Skeletal muscle tissue (tissue), 3 donors: ENCODE measurements at regions not wholly inside any gene's neighbourhood (a gene's known extent, or its start where the extent isn't known, plus 50 kb on each side); places are given as distances from the start of the nearest gene placed in this dataset.

Source experiments
- H3K27ac ChIP-seq: one replicate; pipeline ENCODE4 v1.7.0; 2013; ENCODE audit warnings: mild to moderate bottlenecking, low read depth, low read length, inconsistent platforms
- H3K27me3 ChIP-seq, 3 donors: one replicate each; pipeline ENCODE4 v1.7.0; 2013; ENCODE audit warnings: low read length in 3 of 3; ENCODE audit not compliant: control insufficient read depth in 3 of 3, insufficient read depth in 3 of 3
- H3K36me3 ChIP-seq, 3 donors: one replicate each; pipeline ENCODE4 v1.7.0; 2013; ENCODE audit warnings: low read length in 3 of 3; ENCODE audit not compliant: control insufficient read depth in 3 of 3, insufficient read depth in 3 of 3
- H3K4me1 ChIP-seq, 3 donors: one replicate each; pipeline ENCODE4 v1.7.0; 2013; ENCODE audit warnings: low read length in 3 of 3, mild to moderate bottlenecking in 3 of 3; ENCODE audit not compliant: control insufficient read depth in 3 of 3, insufficient read depth in 3 of 3
- H3K4me3 ChIP-seq, 3 donors: one replicate each; pipeline ENCODE4 v1.7.0; 2013; ENCODE audit warnings: low read length in 3 of 3
- H3K9ac ChIP-seq, 3 donors: one replicate each; pipeline ENCODE4 v1.7.0; 2013; ENCODE audit warnings: low read length in 3 of 3, mild to moderate bottlenecking in 3 of 3, moderate library complexity in 2 of 3, low read depth in 1 of 3
- H3K9me3 ChIP-seq, 3 donors: one replicate each; pipeline ENCODE4 v1.7.0; 2013; ENCODE audit warnings: low read length in 3 of 3; ENCODE audit not compliant: control insufficient read depth in 3 of 3
- donor health status: Osteomylitis.

DNA sequence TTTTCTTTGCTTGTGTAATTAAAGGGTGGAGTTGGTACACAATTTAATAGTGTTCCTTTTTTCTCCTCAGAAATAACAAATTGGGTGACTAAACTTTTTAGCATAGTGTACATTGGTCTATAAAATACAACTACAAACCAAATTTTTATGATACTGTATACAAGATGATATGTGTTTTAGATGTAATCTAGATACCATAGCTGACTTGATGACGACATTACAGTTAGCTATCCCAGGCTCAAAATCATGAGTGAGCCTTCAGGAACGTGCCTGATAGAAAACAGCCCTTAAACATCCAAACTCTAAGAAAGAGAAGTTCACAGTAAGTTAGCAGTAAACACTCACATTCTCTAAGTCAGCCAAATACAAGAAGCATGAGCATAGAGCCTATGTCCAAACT lies 99.0 kb upstream of the SSTR1 start:
- Histone ChIP-seq H3K9ac (no peak overlapping the region), H3K4me3 (no peak overlapping the region), H3K9me3 (no peaks in the 10 kb centered on the region), H3K4me1 (no peaks in the 10 kb centered on the region), H3K27me3 (no peaks in the 10 kb centered on the region), H3K36me3 (no peaks in the 10 kb centered on the region), H3K27ac (no peak overlapping the region)

DNA sequence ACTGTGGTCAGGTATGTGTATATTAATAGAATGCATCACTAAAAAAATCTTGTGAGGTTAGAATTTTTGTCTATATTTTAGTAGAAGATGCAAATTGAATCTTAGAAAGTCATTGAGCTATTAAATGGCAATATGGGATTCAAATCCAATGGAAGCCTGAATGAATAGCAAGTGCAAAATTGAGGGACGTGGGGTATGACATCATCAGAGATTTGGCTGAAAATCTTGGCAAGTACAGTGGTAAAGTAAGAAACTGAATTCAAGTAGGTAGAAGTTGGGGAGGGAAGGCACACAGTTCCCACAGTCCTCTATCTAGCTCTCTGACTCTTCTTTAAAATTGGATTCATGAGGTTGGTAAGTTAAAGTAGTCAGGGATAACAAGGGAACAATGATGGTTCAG lies 97.4 kb upstream of the SSTR1 start:
- no peaks in the 10 kb centered on the region for H3K36me3 ChIP-seq
- no peak overlapping the region for H3K4me3 ChIP-seq
- no peaks in the 10 kb centered on the region for H3K27me3 ChIP-seq

DNA sequence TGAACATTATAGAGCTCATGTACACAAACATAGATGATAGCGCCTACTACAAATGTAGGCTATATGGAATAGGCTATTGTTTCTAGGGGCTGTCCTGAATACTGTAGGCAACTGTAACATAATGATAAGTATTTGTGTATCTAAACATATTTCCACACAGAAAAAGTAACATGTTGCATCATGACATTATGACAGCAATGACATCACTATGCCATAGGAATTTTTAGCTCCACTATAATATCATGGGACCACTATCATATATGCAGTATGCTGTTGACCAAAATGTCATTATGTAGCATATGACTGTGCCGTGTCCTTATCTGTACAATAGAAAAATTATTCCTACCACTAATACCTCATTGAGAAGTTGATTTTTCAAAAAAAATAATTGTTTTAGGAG lies 96.7 kb upstream of the SSTR1 start:
- H3K27me3 ChIP-seq: no peaks in the 10 kb centered on the region
- H3K36me3 ChIP-seq: no peaks in the 10 kb centered on the region
- no peak overlapping the region for H3K4me3 ChIP-seq
- H3K9me3 ChIP-seq: no peaks in the 10 kb centered on the region
- H3K27ac ChIP-seq: no peak overlapping the region
- H3K9ac ChIP-seq: no peak overlapping the region
- H3K4me1 ChIP-seq: no peaks in the 10 kb centered on the region

More for the DNA sequence above, 97.4 kb upstream of the SSTR1 start:
- H3K27ac ChIP-seq: no peak overlapping the region
- no peaks in the 10 kb centered on the region for H3K4me1 ChIP-seq
- no peak overlapping the region for H3K9ac ChIP-seq
- no peaks in the 10 kb centered on the region for H3K9me3 ChIP-seq

DNA sequence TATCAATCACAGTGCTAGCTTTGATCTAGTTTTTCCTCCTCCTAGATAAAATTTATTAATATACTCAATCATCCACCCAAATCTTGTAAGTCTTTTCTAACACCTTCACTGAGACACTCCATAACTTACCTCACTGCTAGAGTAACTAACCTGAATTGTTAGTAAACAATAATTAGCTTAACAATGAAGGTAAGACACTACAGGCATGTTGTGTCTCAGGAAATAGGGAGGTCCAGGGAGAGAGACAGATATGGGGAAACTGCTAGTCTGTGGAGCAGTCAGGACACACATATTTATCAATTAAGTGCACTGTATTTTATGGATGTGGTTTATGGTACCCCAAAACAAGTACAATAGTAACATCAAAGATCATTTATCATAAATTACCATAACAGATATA lies 94.2 kb upstream of the SSTR1 start:
- Histone ChIP-seq H3K4me3 (no peak overlapping the region), H3K4me1 (no peaks in the 10 kb centered on the region), H3K36me3 (no peaks in the 10 kb centered on the region)

DNA sequence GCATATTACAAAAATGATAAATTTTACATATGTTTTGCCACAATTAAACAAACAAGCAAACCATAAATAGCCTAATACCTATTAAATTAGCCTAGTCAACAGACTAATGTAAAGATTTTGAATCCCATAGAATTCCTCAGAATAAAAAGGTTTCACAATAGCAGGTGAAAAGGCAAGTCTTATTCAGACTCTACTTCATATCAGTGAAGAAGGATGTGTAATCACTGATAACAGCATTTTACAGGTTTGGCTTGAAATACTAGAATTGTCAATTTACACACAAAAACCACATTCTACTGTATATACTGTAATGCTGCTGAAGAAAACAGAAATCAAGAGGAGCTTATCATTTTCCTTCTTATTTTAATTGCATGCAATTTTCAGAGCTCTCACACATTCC lies 90.8 kb upstream of the SSTR1 start:
- H3K4me3 ChIP-seq: no peak overlapping the region
- no peaks in the 10 kb centered on the region for H3K9me3 ChIP-seq
- no peaks in the 10 kb centered on the region for H3K27me3 ChIP-seq
- no peak overlapping the region for H3K9ac ChIP-seq
- H3K36me3 ChIP-seq: no peaks in the 10 kb centered on the region
- no peak overlapping the region for H3K27ac ChIP-seq
- no peaks in the 10 kb centered on the region for H3K4me1 ChIP-seq

More for the DNA sequence above, 94.2 kb upstream of the SSTR1 start:
- no peak overlapping the region for H3K27ac ChIP-seq
- no peaks in the 10 kb centered on the region for H3K9me3 ChIP-seq
- H3K9ac ChIP-seq: no peak overlapping the region
- H3K27me3 ChIP-seq: no peaks in the 10 kb centered on the region

DNA sequence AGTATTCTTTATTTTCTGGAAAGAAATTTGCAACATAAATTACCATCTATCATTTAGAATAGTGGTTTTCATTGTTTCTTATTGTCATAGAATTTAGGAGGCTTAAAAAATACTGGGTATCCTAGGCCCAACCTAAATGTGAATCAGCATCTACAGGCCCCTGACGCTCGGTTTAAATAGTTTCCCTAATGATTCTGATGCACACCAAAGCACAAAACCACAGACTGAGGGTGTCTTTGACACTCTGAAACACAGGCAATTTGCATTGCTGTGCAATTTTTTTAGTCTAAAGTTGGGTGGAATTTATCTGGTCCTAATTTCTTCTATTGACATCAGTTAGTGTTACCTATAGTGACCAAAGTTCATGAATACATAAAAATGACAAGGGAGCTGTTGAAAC lies 87.6 kb upstream of the SSTR1 start:
- H3K27me3 ChIP-seq: no peaks in the 10 kb centered on the region
- no peaks in the 10 kb centered on the region for H3K4me1 ChIP-seq
- H3K4me3 ChIP-seq: no peak overlapping the region
- H3K27ac ChIP-seq: no peak overlapping the region
- H3K36me3 ChIP-seq: no peaks in the 10 kb centered on the region
- no peaks in the 10 kb centered on the region for H3K9me3 ChIP-seq
- no peak overlapping the region for H3K9ac ChIP-seq

DNA sequence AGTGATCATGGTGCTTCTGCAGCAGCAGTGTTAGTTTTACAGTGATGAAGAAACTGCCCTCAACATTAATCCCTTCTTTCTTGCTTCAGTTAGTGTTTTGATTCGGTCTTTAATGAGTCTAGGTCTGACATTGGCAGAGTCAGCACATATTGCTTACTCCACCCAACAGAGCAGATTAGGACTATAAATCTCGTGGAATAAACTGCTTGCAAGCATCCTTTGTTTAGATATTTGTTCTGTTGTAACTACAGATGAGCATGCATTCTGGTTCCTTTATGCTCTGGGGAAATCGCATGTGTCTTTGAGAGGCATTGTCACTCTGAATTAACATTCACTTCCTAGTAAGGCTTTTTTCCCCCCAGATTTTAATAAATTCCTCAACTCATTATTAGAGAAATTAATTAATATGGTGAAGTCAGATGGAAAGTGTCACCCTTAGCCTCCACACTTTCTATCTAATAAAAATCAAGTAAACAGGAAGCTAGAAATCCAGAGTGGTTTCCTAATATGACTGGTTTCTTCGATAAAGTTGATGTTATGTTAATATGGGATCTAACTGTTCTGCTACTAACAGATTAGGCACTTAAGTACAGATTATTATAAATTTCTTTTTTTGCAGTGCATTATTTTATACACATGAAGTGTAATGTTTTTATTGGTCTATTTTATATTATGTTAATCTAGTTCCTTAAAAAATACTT lies 86.2 kb upstream of the SSTR1 start:
- Histone ChIP-seq H3K36me3 (no peaks in the 10 kb centered on the region), H3K4me1 (no peaks in the 10 kb centered on the region), H3K4me3 (no peak overlapping the region)

DNA sequence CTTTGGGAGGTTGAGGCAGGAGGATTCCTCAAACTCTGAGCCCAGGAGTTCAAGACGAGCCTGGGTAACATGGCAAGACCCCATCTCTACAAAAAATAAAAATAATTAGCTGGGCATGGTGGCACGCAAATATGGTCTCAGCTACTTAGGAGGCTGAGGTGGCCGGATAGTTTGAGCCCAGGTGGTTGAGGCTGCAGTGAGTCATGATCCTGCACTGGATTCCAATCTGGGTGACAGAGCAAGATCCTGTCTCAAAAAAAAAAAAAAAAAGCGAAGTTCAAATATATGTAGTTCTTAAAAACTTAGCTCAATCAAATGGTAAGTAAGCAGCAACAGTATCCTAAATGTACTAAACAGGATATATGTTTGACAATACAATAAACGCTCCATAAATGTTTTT lies 85.5 kb upstream of the SSTR1 start:
- Histone ChIP-seq H3K27me3 (no peaks in the 10 kb centered on the region), H3K4me3 (no peak overlapping the region), H3K9me3 (no peaks in the 10 kb centered on the region), H3K27ac (no peak overlapping the region), H3K4me1 (no peaks in the 10 kb centered on the region), H3K9ac (no peak overlapping the region), H3K36me3 (no peaks in the 10 kb centered on the region)

More for the DNA sequence above, 86.2 kb upstream of the SSTR1 start:
- Histone ChIP-seq H3K9ac (no peak overlapping the region), H3K27ac (no peak overlapping the region), H3K9me3 (no peaks in the 10 kb centered on the region), H3K27me3 (no peaks in the 10 kb centered on the region)

DNA sequence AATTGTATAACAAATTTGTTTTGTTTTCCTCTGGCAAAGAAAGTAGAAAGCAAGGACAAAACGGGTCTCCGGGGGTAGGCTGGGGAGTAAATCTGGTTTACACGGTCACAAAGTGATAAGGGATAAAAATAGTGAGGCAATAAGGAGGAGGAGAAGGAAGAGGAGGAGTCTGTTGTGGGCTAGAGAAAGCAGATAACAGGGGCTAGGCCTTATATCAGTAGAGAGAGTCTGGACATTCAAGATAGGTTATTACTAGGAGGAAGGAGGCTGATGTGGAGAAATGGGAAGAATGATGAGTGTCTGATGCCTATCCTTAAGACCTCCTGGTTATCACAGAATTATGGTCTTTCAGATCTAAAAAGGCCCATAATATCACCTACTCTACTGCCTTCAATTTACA lies 83.2 kb upstream of the SSTR1 start:
- Histone ChIP-seq H3K27me3 (no peaks in the 10 kb centered on the region), H3K36me3 (no peaks in the 10 kb centered on the region), H3K4me1 (no peaks in the 10 kb centered on the region), H3K9ac (no peak overlapping the region), H3K4me3 (no peak overlapping the region), H3K27ac (no peak overlapping the region), H3K9me3 (no peaks in the 10 kb centered on the region)

DNA sequence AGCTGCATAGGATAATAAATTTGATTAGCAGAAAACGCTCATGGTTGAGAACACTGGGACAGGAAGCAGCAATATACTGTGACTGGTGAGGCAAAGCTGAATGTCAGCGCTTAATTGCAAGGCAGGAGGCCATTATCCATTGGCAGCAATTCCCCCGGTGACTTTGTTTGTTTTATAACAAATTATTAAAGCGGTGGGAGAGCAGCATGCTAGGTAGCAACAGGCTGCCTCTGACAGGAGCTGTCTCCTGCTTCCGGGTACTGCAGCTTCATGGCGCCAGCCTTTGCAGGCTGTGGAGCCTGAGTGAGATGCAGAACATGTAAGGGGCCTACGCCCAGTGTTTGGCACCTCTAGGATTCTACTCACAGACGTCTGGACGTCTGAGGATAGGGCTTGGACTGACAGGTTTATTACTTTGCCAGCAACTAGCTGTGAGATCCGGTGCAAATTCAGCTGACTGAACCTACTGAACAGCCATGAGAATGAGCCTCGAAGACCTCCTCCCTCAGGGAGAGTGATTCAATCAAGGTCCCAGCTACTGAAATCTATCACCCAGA lies 82.1 kb upstream of the SSTR1 start:
- Histone ChIP-seq H3K9me3 (no peaks in the 10 kb centered on the region), H3K9ac (no peak overlapping the region), H3K36me3 (no peaks in the 10 kb centered on the region), H3K27ac (no peak overlapping the region), H3K4me3 (no peak overlapping the region), H3K4me1 (no peaks in the 10 kb centered on the region), H3K27me3 (no peaks in the 10 kb centered on the region)
